ENCODE measurements at regions not wholly inside any gene's neighbourhood (a gene's known extent, or its start where the extent isn't known, plus 50 kb on each side); places are given as distances from the start of the nearest gene placed in this dataset.
"Not testable (repeated sequence)": the region's sequence is repeated elsewhere in the genome, so short reads cannot be mapped to it uniquely, and the experiment has no call there.

- peak; percentile 38 to 74 (median 66) for DNase-seq
These were observed 85.8 kb downstream of the NIBAN1 start for GRCh38 chr1:184888505-184888904.

- DNase-seq = no peak
These were observed 91.1 kb downstream of the NIBAN1 start for GRCh38 chr1:184882957-184883815.

DNA sequence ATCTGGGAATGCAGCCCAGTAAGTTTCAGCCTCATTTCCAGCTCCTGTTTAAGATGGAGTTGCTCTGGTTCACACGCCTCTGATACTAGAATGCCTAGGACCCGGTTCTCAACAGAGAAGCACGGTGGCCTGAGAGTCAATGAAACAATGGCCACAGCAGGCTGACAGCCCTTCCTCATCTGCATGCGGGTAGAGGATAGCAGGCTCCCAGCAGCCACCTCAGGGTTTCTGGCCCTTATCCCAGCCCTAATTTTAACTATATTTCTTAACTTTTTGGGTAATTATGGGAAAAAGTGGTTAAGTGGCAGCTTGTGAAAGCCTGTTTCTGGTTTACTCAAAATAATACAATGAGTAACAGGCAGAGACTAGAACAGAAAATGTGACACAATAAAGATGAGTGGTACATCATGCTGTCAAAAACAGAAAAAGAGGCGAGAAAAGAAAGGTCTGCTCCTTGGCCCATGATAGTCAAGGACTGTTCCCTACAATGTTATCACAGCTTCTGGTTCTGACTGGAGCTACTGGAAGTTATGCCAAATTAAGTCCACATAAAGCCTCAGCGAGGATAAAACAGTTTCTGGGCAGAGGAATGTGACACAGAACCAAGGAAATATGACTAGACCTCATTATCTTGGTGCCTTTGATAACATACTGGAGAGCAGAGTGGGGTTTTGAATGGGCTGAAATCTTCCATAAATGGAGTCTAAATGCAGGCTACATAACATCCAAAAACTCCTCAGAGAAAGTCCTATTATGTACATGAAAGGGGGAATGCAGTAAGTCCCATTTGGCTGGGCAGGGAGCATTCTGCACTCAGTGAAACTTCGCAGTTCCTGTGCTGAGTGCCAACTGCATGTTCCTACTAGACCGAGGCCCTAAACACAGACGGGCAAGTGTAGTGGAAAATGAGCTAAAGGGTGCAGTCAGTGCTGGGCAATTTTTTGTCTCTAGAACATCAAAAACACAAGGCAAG is 92.1 kb downstream of the NIBAN1 start:
- no peak for DNase-seq

GRCh38 chr1:184879876-184880557 is 94.3 kb downstream of the NIBAN1 start:
- no peak for DNase-seq

GRCh38 chr1:184878602-184879001 is 95.7 kb downstream of the NIBAN1 start:
- no peak for DNase-seq

DNA sequence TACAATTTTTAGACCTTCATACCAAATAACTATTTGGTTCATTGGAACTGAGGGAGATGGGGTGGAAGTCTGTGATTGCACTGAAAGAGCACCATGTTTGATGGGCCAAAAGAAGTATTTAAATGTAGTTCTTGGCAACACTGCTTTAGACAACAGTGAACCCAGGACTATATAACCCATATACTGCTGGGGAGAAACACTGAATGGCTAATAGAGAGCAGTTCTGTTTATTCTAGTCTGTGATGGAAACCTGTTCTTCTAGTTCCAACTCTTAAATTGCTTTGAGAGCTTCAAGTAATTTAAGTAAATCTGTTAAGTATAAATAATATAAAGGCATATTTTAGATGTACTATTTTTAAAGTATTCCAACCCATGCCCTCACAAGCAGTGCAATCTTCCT is 96.3 kb downstream of the NIBAN1 start:
- DNase-seq = no peak

GRCh38 chr1:184876015-184876414 is 98.3 kb downstream of the NIBAN1 start:
- not testable (repeated sequence) for DNase-seq

DNA sequence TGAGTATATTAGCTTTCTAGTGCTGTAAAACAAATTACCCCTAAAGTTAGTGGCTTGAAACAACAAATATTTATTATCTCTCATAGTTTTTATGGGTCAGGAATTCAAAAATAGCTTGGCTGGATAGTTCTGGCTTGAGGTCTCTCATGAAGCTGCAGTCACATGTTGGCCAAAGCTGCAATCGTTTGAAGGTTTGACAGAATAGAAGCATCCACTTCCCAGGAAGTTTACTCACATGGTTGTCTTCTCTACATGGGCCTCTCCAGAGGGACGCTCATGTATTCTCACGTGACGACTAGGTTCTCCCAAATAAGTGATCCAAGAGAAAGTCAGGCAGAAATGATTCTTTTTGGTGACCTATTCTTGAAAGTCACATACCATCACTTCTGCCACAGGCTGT is 99.1 kb downstream of the NIBAN1 start:
- no peak for DNase-seq

DNA sequence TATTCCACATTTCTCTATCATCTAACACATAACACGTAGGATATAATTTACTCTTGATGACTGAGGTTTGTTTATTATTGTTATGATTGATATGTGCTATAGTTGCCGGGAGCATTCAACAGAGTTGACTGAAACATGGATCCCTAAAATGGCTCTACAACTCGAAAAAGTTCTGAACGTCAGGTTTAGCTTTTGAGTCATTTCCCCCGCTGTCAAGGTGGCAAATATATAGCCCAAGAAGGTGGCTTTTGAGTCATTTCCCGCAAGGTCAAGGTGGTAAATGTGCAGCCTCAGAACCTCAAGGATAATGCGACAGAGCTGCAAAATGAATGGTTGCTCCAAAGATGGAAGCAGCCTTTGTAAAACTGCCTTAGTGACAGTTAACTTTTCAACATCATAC is 104.0 kb downstream of the NIBAN1 start:
- no peak for DNase-seq

GRCh38 chr1:184867866-184868689 is 106.2 kb downstream of the NIBAN1 start:
- DNase-seq = no peak

DNA sequence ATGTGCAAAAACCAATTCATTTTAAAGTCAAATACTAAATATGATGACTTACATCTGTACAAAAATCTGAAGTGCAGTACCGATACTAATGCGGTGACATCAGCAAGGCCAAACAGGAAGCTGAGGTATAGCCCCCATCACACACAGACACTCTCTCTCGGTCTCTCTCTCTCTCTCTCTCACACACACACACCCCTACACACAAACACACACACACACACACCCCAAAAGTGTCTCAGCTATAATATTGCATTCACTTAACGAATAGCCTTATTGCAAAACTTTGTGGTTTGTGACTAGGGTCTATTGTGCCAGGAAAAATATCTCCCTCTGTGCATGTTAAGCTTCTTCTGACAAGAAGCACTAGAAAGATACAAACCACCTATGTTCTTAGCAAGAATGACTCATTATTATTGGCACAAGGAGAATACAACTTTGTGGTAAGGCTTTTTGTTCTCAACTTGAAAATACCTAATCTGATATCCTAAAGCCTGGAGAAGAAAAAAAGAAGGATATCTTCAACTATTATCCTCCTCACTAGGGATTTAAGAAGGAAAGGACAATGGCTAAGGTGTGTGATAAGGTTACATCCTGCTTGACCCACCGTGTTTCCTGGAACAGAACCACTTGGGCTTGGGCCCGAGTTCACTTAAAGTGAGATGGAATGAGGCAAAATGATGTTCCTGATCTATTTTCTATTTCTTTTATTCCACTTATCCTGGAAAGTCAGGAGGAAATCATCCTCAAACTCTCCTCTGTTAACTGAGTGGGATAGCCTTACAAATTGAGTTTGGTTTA is 107.1 kb downstream of the NIBAN1 start:
- DNase-seq = peak in 1 of 3 donors; percentile 90

GRCh38 chr1:184866586-184866985 is 107.7 kb downstream of the NIBAN1 start:
- DNase-seq = no peak

DNA sequence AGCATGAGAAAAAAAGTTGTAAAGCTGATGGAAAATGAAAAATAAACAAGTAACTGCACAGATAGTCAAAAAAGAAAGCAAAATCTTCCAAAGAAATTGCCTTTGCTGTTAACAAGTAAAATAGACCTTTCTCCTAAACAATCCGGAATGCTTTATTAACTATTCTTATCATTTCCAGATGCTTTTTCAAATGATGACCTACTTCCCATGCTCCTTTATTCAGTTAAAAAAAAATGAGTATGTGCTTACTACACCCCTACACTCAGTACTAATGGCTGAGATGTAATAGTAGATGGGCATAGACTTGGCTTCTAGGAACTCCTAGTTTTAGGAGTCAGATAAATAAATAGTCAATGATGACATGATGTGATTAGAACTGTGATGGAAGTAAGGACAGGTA is 108.5 kb downstream of the NIBAN1 start:
- DNase-seq = no peak

DNA sequence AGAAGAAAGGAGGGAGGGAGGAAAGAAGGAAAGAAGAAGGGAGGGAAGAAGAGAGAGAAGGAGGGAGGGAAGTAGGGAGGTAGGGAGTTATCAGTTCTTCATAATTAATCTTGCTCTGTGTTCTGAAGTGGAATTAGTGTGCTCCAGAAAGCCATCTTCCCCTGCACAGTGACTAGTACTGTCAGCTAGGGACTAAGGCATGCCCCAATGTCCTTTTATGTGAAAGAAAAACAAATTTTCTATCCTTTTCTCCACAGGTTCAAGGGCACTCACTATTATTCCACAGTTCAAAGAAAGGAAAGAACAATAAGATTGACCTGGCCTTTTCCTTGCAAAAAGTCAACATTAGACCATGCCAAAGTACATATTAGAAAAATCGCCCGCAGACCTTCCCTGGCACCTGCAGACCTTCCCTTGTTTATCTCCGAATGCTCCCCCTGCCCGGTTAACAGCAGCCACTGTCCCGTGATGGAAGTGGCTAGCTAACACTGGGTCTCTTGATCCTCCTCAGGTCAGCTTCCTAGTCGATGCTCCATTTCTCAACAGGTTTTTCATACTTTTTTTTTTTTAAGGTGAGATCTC is 107.2 kb upstream of the EDEM3 start:
- no peak for DNase-seq

GRCh38 chr1:184860985-184861754 is 106.5 kb upstream of the EDEM3 start:
- peak; percentile 34 to 57 (median 41) for DNase-seq

DNA sequence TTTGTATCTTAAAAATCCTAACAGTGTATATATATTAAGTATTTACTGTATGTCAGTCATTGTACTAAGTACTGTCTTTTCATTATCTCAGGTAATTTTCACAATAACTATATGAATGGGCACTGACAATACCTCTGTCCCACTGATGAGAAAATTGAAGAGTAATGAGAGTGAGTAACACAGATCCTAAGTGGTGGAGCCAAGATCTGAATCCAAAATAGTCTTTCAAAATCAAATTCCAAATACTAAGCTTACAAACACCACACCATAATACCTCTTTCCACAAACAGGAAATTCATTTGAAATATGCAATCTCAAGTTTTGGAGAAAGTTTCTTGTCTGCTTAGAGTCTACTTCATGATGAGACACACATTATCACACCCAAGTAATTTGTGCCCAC is 105.9 kb upstream of the EDEM3 start:
- no peak for DNase-seq

DNA sequence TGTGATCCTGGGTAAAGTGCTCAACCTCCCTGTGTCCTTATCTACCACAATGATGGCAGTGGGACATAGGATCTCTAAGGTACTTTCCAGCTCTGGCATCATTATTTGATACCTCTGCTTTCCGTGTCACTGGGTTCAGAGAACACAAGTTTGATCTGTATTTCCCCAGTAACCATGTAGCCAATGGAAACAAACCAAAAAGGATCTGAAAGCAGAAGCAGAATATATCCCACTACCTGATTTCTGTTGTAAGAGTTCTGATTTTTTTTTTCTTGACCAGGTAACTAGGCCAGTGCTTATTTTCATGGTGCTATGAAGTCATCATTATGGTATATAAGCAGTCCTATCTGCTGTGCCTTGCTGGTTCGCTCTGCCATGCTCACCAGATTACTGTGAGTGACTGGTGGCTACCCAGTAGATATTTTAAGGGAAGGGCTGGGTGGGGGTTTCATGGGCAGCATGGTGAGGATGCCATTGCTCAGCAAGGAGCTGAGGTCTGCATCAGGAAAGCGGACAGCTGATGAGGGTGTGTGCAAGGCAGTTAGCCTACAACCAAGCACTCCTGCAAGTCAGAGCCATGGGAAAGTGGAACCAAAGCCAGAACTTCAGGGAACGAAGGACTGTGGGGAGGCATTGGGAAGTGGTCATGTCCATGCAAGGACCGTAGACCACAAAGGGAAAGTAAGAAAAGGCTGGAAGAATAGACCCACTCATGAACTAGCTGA is 104.9 kb upstream of the EDEM3 start:
- DNase-seq = peak in 1 of 3 donors; percentile 32

GRCh38 chr1:184858288-184858687 is 103.6 kb upstream of the EDEM3 start:
- no peak for DNase-seq
